K562 (cell line): ENCODE measurements at regions not wholly inside any gene's neighbourhood (a gene's known extent, or its start where the extent isn't known, plus 50 kb on each side); places are given as distances from the start of the nearest gene placed in this dataset.

Experiments
- ATAC-seq: fragments of 200-7000 bp; cut with Tn5 transposase; 3 replicates; pipeline ENCODE4 v1.9.1; 2020; ENCODE audit warnings: moderate library complexity
- BruUV-seq: library from RNA; stranded (reverse); fragments of 400-500 nt; replicated peaks from 2 replicates; lab custom pipeline; 2021; lab: Mats Ljungman, UMichigan
- CTCF ChIA-PET: fragments of 300-600 bp; formaldehyde crosslinking; extraction: SDS; loops from one replicate; lab custom pipeline; 2021; ENCODE audit warnings: low intra/inter-chr PET ratio; lab: Yijun Ruan, JAX
- POLR2A ChIA-PET: fragments of 300-600, 350-650 bp; sonication (Branson Sonifier 250); formaldehyde crosslinking; extraction: SDS; loops from one replicate; lab custom pipeline; 2021; ENCODE audit warnings: antibody characterized with exemption, inconsistent platforms; lab: Yijun Ruan, JAX
- DNase-seq, 4 experiments: peaks; one replicate each; pipeline versions ENCODE4 v3.0.0 to v3.0.0-alpha.2; 2011 to 2018; ENCODE audit warnings: low spot score in 3 of 4, mixed read lengths in 3 of 4; ENCODE audit errors: extremely low read depth in 1 of 4
- FAIRE-seq: peaks from 2 replicates; lab custom pipeline; 2011; peaks lifted over from hg19 to GRCh38; lab: Jason Lieb, UNC
- H2AFZ ChIP-seq: 2 replicates; pipeline ENCODE4 v1.6.0; 2011; ENCODE audit warnings: low read depth, low read length, control low read depth, inconsistent platforms
- H3K27ac ChIP-seq: fragments of 200-600 bp; 3 replicates; pipeline ENCODE4 v1.8.0; 2011; ENCODE audit warnings: low read depth, mild to moderate bottlenecking, control low read depth, inconsistent platforms, low read length, moderate library complexity, mixed read lengths; ENCODE audit errors: extremely low read depth
- H3K27me3 ChIP-seq, 2 experiments: fragments of 300-600 bp in 1 of 2; 2 replicates in 1 of 2; 3 replicates in 1 of 2; pipeline versions ENCODE4 v1.6.0 to v1.8.0; 2011; ENCODE audit warnings: inconsistent platforms in 2 of 2, low read length in 2 of 2, mild to moderate bottlenecking in 1 of 2, mixed read lengths in 1 of 2, moderate library complexity in 1 of 2; ENCODE audit not compliant: control insufficient read depth in 2 of 2, insufficient read depth in 2 of 2
- H3K36me3 ChIP-seq: fragments of 300-600 bp; 3 replicates; pipeline ENCODE4 v1.8.0; 2011; ENCODE audit warnings: mild to moderate bottlenecking, low read length, inconsistent platforms; ENCODE audit not compliant: control insufficient read depth, insufficient read depth
- H3K4me1 ChIP-seq, 2 experiments: fragments of 200-600 bp in 1 of 2; replicated peaks in 1 of 2; 2 replicates in 1 of 2; 3 replicates in 1 of 2; pipeline versions ENCODE4 v1.5.1 to v1.8.0; 2011; ENCODE audit warnings: inconsistent platforms in 2 of 2, low read length in 2 of 2, mild to moderate bottlenecking in 1 of 2, mixed read lengths in 1 of 2, moderate library complexity in 1 of 2; ENCODE audit not compliant: control insufficient read depth in 2 of 2, insufficient read depth in 2 of 2
- H3K4me2 ChIP-seq: 2 replicates; pipeline ENCODE4 v1.6.1; 2011; ENCODE audit warnings: low read length, control low read depth, inconsistent platforms, mixed read lengths; ENCODE audit not compliant: insufficient read depth
- H3K4me3 ChIP-seq: fragments of 200-600 bp; sonication (generic), shearing (Covaris generic); 2 replicates; pipeline ENCODE4 v1.5.1; 2016; ENCODE audit warnings: control low read depth, inconsistent platforms
- H3K79me2 ChIP-seq: fragments of 200-600 bp; 3 replicates; pipeline ENCODE4 v1.8.0; 2011; ENCODE audit warnings: low read length, inconsistent platforms; ENCODE audit not compliant: control insufficient read depth, insufficient read depth
- H3K9ac ChIP-seq, 2 experiments: 2 replicates each; pipeline versions ENCODE4 v1.6.0 to v1.6.1; 2011; ENCODE audit warnings: low read depth in 2 of 2, low read length in 2 of 2, control low read depth in 1 of 2, inconsistent platforms in 1 of 2, mild to moderate bottlenecking in 1 of 2, mixed read lengths in 1 of 2; ENCODE audit not compliant: insufficient read depth in 1 of 2
- H3K9me1 ChIP-seq: one replicate; pipeline ENCODE4 v1.6.0; 2011; ENCODE audit warnings: inconsistent platforms, mild to moderate bottlenecking, low read length, moderate library complexity; ENCODE audit not compliant: control insufficient read depth, insufficient read depth
- H3K9me3 ChIP-seq: replicated peaks from 2 replicates; pipeline ENCODE4 v1.5.1; 2011; ENCODE audit warnings: low read depth, low read length, inconsistent platforms; ENCODE audit not compliant: control insufficient read depth, insufficient read depth
- H4K20me1 ChIP-seq: replicated peaks from 2 replicates; pipeline ENCODE4 v1.6.1; 2011; ENCODE audit warnings: low read length, inconsistent platforms, mixed read lengths; ENCODE audit not compliant: control insufficient read depth, insufficient read depth
- EWSR1 ChIP-seq: fragments of 450-650 bp; IDR thresholded peaks from 2 replicates; pipeline ENCODE4 v1.6.1; 2018; ENCODE audit warnings: borderline replicate concordance, mild to moderate bottlenecking, low read depth, moderate library complexity; ENCODE audit not compliant: partially characterized antibody
- FOS ChIP-seq: IDR thresholded peaks from 3 replicates; pipeline ENCODE4 v1.6.1; 2011; ENCODE audit not compliant: insufficient read length; ENCODE audit errors: extremely low read depth
- HIVEP1 ChIP-seq: fragments of 250-450 bp; sonication (Bioruptor Pico); IDR thresholded peaks from 2 replicates; pipeline ENCODE4 v1.4.0; 2020; ENCODE audit warnings: mild to moderate bottlenecking
- MTA2 ChIP-seq: fragments of 450-650 bp; IDR thresholded peaks from 2 replicates; pipeline ENCODE4 v1.6.1; 2016; ENCODE audit warnings: low read depth
- POLR2B ChIP-seq: fragments of 450-650 bp; IDR thresholded peaks from 2 replicates; pipeline ENCODE4 v1.6.1; 2018; ENCODE audit warnings: low read depth; ENCODE audit not compliant: partially characterized antibody
- PTBP1 ChIP-seq: fragments of 200-400 bp; formaldehyde crosslinking; IDR thresholded peaks from 2 replicates; pipeline ENCODE4 v1.6.1; 2017; ENCODE audit warnings: low read depth, low read length
- SAFB2 ChIP-seq: fragments of 200-400 bp; formaldehyde crosslinking; IDR thresholded peaks from 2 replicates; pipeline ENCODE4 v1.6.1; 2018; ENCODE audit warnings: borderline replicate concordance, low read length, low read depth, moderate library complexity; ENCODE audit not compliant: severe bottlenecking
- TCF3 ChIP-seq: sonication (generic); formaldehyde crosslinking; IDR thresholded peaks from 2 replicates; pipeline ENCODE4 v1.4.0; 2020; ENCODE audit warnings: mild to moderate bottlenecking, missing genetic modification reagents
- ZKSCAN3 ChIP-seq: fragments of 250-450 bp; sonication (Bioruptor Pico); IDR thresholded peaks from 2 replicates; pipeline ENCODE4 v1.4.0; 2020
- ZNF311 ChIP-seq: fragments of 250-450 bp; sonication (Bioruptor Pico); IDR thresholded peaks from 2 replicates; pipeline ENCODE4 v1.4.0; 2020; ENCODE audit warnings: mild to moderate bottlenecking, moderate library complexity
- WGBS: fragments of 100-300 bp; shearing (Covaris generic); methylation state at CpG from one replicate; pipeline ENCODE4 v1.1.6; 2016; ENCODE audit warnings: low coverage, mixed read lengths; ENCODE audit not compliant: insufficient coverage; ENCODE audit errors: missing lambda C conversion rate; 5-methylcytosine and 5-hydroxymethylcytosine counted together
- in situ Hi-C: fragments of 300-500 bp; cut with MboI; formaldehyde crosslinking; loops from 4 replicates; pipeline ENCODE4 v1.15.0; 2018; ENCODE audit warnings: inconsistent platforms, mixed read lengths
- intact Hi-C: fragments of 100-400 bp; cut with micrococcal nuclease; formaldehyde crosslinking; loops from 2 replicates; pipeline ENCODE4 v1.14.2; 2022
- TF ChIP-seq, protein P1 (sequence below): fragments of 250-450 bp; sonication (Bioruptor Pico); IDR thresholded peaks from 2 replicates; pipeline ENCODE4 v1.4.0; 2020; ENCODE audit warnings: mild to moderate bottlenecking
- TF ChIP-seq, protein P2 (sequence below): fragments of 250-450 bp; sonication (Bioruptor Pico); IDR thresholded peaks from 2 replicates; pipeline ENCODE4 v1.5.0; 2021; ENCODE audit warnings: mild to moderate bottlenecking, borderline replicate concordance
- TF ChIP-seq, protein P3 (sequence below): fragments of 450-650 bp; IDR thresholded peaks from 2 replicates; pipeline ENCODE4 v1.6.1; 2016; ENCODE audit warnings: mild to moderate bottlenecking
- TF ChIP-seq, protein P4 (sequence below): sonication (generic); formaldehyde crosslinking; IDR thresholded peaks from 2 replicates; pipeline ENCODE4 v1.5.0; 2020; ENCODE audit warnings: missing genetic modification reagents

DNA sequence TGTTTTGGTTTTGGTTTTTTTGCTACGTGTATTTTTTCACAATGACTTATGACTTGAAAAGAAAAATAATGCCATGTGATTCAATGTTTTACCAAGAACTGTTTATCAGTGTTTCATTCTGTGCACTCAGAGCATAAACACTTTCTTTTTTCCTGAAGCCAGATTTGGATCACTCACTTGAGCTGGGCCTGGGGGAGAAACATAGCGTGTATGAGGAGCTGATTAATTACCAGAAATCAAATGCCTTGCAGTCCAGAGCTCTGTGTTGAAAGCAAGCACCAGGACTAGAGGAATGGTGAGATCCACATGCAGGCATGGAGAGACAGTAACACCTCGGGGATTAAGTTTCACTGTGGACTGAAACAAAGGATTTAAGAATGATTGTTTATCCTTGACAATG, 642.1 kb upstream of the ADGRL2 start:
- TF ChIP-seq, protein P1, sequence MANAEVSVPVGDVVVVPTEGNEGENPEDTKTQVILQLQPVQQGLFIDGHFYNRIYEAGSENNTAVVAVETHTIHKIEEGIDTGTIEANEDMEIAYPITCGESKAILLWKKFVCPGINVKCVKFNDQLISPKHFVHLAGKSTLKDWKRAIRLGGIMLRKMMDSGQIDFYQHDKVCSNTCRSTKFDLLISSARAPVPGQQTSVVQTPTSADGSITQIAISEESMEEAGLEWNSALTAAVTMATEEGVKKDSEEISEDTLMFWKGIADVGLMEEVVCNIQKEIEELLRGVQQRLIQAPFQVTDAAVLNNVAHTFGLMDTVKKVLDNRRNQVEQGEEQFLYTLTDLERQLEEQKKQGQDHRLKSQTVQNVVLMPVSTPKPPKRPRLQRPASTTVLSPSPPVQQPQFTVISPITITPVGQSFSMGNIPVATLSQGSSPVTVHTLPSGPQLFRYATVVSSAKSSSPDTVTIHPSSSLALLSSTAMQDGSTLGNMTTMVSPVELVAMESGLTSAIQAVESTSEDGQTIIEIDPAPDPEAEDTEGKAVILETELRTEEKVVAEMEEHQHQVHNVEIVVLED (CRISPR knock-in tag) = no peak
- TF ChIP-seq TCF3 (CRISPR knock-in tag) (no peak), HIVEP1 (CRISPR knock-in tag) (no peak), FOS (no peak), EWSR1 (no peak), ZKSCAN3 (CRISPR knock-in tag) (no peak), SAFB2 (no peak), ZNF311 (no peak), MTA2 (no peak), PTBP1 (no peak), POLR2B (no peak)
- TF ChIP-seq, protein P2, sequence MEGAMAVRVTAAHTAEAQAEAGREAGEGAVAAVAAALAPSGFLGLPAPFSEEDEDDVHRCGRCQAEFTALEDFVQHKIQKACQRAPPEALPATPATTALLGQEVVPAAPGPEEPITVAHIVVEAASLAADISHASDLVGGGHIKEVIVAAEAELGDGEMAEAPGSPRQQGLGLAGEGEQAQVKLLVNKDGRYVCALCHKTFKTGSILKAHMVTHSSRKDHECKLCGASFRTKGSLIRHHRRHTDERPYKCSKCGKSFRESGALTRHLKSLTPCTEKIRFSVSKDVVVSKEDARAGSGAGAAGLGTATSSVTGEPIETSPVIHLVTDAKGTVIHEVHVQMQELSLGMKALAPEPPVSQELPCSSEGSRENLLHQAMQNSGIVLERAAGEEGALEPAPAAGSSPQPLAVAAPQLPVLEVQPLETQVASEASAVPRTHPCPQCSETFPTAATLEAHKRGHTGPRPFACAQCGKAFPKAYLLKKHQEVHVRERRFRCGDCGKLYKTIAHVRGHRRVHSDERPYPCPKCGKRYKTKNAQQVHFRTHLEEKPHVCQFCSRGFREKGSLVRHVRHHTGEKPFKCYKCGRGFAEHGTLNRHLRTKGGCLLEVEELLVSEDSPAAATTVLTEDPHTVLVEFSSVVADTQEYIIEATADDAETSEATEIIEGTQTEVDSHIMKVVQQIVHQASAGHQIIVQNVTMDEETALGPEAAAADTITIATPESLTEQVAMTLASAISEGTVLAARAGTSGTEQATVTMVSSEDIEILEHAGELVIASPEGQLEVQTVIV (CRISPR knock-in tag) = no peak
- TF ChIP-seq, protein P3, sequence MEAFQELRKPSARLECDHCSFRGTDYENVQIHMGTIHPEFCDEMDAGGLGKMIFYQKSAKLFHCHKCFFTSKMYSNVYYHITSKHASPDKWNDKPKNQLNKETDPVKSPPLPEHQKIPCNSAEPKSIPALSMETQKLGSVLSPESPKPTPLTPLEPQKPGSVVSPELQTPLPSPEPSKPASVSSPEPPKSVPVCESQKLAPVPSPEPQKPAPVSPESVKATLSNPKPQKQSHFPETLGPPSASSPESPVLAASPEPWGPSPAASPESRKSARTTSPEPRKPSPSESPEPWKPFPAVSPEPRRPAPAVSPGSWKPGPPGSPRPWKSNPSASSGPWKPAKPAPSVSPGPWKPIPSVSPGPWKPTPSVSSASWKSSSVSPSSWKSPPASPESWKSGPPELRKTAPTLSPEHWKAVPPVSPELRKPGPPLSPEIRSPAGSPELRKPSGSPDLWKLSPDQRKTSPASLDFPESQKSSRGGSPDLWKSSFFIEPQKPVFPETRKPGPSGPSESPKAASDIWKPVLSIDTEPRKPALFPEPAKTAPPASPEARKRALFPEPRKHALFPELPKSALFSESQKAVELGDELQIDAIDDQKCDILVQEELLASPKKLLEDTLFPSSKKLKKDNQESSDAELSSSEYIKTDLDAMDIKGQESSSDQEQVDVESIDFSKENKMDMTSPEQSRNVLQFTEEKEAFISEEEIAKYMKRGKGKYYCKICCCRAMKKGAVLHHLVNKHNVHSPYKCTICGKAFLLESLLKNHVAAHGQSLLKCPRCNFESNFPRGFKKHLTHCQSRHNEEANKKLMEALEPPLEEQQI = no peak
- TF ChIP-seq, protein P4, sequence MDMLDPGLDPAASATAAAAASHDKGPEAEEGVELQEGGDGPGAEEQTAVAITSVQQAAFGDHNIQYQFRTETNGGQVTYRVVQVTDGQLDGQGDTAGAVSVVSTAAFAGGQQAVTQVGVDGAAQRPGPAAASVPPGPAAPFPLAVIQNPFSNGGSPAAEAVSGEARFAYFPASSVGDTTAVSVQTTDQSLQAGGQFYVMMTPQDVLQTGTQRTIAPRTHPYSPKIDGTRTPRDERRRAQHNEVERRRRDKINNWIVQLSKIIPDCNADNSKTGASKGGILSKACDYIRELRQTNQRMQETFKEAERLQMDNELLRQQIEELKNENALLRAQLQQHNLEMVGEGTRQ (CRISPR knock-in tag) = no peak
- Histone ChIP-seq H3K27ac (no peak overlapping the region), H3K27me3 (no peaks in the 10 kb centered on the region), H3K4me3 (no peak overlapping the region), H3K9me1 (no peaks in the 10 kb centered on the region), H3K36me3 (no peaks in the 10 kb centered on the region), H3K4me2 (no peak overlapping the region), H4K20me1 (no peaks in the 10 kb centered on the region), H3K4me1 (no peaks in the 10 kb centered on the region), H2AFZ (no peak overlapping the region), H3K79me2 (no peaks in the 10 kb centered on the region), H3K9ac (no peak overlapping the region), H3K9me3 (no peaks in the 10 kb centered on the region)
- in situ Hi-C loops (no loop called here), intact Hi-C loops (no loop called here)
- CTCF ChIA-PET = no interaction called here
- POLR2A ChIA-PET = no interaction called here
- no peak for ATAC-seq
- no TSS peak for BruUV-seq
- no peak for FAIRE-seq
- no peak for DNase-seq
- WGBS = 0% methylated on average over 3 of the region's 3 CpGs
